Tibial nerve (tissue), 4 donors: ENCODE measurements at regions not wholly inside any gene's neighbourhood (a gene's known extent, or its start where the extent isn't known, plus 50 kb on each side); places are given as distances from the start of the nearest gene placed in this dataset.

Experiments used
- CTCF ChIP-seq, 5 experiments: fragments of 200-600 bp in 3 of 5; fragments of 450-650 bp in 2 of 5; sonication (generic) in 3 of 5; IDR thresholded peaks; one replicate each; pipeline ENCODE4 v1.5.1; 2016 to 2019; ENCODE audit warnings: antibody characterized with exemption in 5 of 5, mild to moderate bottlenecking in 3 of 5, moderate library complexity in 2 of 5
- EP300 ChIP-seq, 2 donors: sonication (generic); formaldehyde crosslinking; IDR thresholded peaks; one replicate each; pipeline ENCODE4 v1.6.1; 2017; ENCODE audit warnings: antibody characterized with exemption in 2 of 2, mild to moderate bottlenecking in 1 of 2
- POLR2A ChIP-seq, 2 donors: fragments of 450-650 bp; IDR thresholded peaks; one replicate each; pipeline ENCODE4 v1.6.1; 2017; ENCODE audit warnings: antibody characterized with exemption in 2 of 2, mild to moderate bottlenecking in 2 of 2, moderate library complexity in 2 of 2

- no peak for TF ChIP-seq POLR2A (IDR thresholded peaks at IDR 0.05)
- no peak for TF ChIP-seq CTCF (IDR thresholded peaks at IDR 0.05)
- TF ChIP-seq EP300 (IDR thresholded peaks at IDR 0.05), result no peak
Observed at GRCh38 chr2:118521272-118521671, 326.2 kb downstream of the EN1 start.
